GM12892 (cell line): ENCODE measurements at regions not wholly inside any gene's neighbourhood (a gene's known extent, or its start where the extent isn't known, plus 50 kb on each side); places are given as distances from the start of the nearest gene placed in this dataset.

Experiments used
- POLR2A ChIP-seq: IDR thresholded peaks from 2 replicates; pipeline ENCODE4 v1.6.1; 2011; ENCODE audit warnings: low read depth, low read length, control low read depth
- POLR2AphosphoS5 ChIP-seq: IDR thresholded peaks from 2 replicates; pipeline ENCODE4 v1.6.1; 2011; ENCODE audit warnings: low read depth, low read length, control low read depth

DNA sequence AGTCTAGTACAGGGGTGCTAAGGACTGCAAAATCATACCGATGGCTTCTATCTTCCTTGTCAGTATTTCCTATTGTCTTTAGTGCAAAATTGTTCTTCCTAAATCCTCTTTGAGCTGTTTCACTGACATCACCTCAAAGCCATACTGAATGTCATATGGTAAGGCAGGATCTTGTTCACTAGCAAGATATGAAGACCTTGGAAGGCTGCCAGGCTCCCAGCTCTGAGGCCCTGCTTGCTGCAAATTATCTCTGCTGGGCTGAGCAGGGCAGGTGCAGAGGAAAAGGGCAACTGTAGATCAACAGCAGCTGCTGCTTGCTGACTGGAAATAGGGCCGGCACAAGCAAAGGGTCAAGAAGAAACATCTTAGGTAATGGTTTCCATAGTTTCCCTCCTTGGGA lies 58.2 kb downstream of the PMAIP1 start:
- no peak for TF ChIP-seq POLR2AphosphoS5
- TF ChIP-seq POLR2A: no peak
